K562 (cell line): ENCODE measurements at regions not wholly inside any gene's neighbourhood (a gene's known extent, or its start where the extent isn't known, plus 50 kb on each side); places are given as distances from the start of the nearest gene placed in this dataset.
A peak's percentile ranks its signal among the peaks of the same experiment; 100 is the strongest.

Source experiments
- RBFOX2 ChIP-seq: fragments of 200-400 bp; formaldehyde crosslinking; IDR thresholded peaks from 2 replicates; pipeline ENCODE4 v1.6.1; 2017; ENCODE audit warnings: low read depth, mild to moderate bottlenecking, low read length, moderate library complexity
- ZNF644 ChIP-seq: fragments of 200-800 bp; sonication (Bioruptor generic); IDR thresholded peaks from 2 replicates; pipeline ENCODE4 v1.6.1; 2016; ENCODE audit warnings: low read depth, missing genetic modification characterization, missing compliant biosample characterization
- TF ChIP-seq, protein P1 (sequence below): fragments of 450-650 bp; IDR thresholded peaks from 2 replicates; pipeline ENCODE4 v1.6.1; 2016; ENCODE audit warnings: mild to moderate bottlenecking, moderate library complexity
- TF ChIP-seq, protein P2 (sequence below), 2 experiments: IDR thresholded peaks; 2 replicates each; pipeline ENCODE4 v1.6.1; 2011; ENCODE audit warnings: borderline replicate concordance in 1 of 2, control low read depth in 1 of 2, low read depth in 1 of 2, low read length in 1 of 2, mild to moderate bottlenecking in 1 of 2, mixed read lengths in 1 of 2, moderate library complexity in 1 of 2; ENCODE audit not compliant: insufficient read depth in 1 of 2, insufficient read length in 1 of 2, poor library complexity in 1 of 2, severe bottlenecking in 1 of 2; ENCODE audit errors: extremely low read depth in 1 of 2

DNA sequence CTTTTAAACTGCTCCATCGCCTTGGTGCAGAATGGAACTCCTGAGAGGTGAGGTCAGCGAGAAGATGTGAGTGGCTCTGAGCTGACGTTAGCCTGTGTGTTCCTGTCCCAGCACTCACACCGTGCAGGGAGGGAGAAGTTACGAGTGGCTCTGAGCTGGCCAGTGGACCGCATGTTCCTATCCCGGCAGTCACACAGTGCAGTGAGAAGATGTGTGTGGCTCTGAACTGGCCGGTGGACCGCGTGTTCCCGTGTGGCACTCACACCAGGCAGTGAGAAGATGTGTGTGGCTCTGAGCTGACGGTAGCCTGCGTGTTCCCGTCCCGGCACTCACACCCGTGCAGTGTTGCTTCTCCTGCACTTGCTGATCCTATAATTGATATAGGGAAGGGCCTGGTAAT lies 59.9 kb downstream of the VCPKMT start (continued):
- TF ChIP-seq, protein P1, sequence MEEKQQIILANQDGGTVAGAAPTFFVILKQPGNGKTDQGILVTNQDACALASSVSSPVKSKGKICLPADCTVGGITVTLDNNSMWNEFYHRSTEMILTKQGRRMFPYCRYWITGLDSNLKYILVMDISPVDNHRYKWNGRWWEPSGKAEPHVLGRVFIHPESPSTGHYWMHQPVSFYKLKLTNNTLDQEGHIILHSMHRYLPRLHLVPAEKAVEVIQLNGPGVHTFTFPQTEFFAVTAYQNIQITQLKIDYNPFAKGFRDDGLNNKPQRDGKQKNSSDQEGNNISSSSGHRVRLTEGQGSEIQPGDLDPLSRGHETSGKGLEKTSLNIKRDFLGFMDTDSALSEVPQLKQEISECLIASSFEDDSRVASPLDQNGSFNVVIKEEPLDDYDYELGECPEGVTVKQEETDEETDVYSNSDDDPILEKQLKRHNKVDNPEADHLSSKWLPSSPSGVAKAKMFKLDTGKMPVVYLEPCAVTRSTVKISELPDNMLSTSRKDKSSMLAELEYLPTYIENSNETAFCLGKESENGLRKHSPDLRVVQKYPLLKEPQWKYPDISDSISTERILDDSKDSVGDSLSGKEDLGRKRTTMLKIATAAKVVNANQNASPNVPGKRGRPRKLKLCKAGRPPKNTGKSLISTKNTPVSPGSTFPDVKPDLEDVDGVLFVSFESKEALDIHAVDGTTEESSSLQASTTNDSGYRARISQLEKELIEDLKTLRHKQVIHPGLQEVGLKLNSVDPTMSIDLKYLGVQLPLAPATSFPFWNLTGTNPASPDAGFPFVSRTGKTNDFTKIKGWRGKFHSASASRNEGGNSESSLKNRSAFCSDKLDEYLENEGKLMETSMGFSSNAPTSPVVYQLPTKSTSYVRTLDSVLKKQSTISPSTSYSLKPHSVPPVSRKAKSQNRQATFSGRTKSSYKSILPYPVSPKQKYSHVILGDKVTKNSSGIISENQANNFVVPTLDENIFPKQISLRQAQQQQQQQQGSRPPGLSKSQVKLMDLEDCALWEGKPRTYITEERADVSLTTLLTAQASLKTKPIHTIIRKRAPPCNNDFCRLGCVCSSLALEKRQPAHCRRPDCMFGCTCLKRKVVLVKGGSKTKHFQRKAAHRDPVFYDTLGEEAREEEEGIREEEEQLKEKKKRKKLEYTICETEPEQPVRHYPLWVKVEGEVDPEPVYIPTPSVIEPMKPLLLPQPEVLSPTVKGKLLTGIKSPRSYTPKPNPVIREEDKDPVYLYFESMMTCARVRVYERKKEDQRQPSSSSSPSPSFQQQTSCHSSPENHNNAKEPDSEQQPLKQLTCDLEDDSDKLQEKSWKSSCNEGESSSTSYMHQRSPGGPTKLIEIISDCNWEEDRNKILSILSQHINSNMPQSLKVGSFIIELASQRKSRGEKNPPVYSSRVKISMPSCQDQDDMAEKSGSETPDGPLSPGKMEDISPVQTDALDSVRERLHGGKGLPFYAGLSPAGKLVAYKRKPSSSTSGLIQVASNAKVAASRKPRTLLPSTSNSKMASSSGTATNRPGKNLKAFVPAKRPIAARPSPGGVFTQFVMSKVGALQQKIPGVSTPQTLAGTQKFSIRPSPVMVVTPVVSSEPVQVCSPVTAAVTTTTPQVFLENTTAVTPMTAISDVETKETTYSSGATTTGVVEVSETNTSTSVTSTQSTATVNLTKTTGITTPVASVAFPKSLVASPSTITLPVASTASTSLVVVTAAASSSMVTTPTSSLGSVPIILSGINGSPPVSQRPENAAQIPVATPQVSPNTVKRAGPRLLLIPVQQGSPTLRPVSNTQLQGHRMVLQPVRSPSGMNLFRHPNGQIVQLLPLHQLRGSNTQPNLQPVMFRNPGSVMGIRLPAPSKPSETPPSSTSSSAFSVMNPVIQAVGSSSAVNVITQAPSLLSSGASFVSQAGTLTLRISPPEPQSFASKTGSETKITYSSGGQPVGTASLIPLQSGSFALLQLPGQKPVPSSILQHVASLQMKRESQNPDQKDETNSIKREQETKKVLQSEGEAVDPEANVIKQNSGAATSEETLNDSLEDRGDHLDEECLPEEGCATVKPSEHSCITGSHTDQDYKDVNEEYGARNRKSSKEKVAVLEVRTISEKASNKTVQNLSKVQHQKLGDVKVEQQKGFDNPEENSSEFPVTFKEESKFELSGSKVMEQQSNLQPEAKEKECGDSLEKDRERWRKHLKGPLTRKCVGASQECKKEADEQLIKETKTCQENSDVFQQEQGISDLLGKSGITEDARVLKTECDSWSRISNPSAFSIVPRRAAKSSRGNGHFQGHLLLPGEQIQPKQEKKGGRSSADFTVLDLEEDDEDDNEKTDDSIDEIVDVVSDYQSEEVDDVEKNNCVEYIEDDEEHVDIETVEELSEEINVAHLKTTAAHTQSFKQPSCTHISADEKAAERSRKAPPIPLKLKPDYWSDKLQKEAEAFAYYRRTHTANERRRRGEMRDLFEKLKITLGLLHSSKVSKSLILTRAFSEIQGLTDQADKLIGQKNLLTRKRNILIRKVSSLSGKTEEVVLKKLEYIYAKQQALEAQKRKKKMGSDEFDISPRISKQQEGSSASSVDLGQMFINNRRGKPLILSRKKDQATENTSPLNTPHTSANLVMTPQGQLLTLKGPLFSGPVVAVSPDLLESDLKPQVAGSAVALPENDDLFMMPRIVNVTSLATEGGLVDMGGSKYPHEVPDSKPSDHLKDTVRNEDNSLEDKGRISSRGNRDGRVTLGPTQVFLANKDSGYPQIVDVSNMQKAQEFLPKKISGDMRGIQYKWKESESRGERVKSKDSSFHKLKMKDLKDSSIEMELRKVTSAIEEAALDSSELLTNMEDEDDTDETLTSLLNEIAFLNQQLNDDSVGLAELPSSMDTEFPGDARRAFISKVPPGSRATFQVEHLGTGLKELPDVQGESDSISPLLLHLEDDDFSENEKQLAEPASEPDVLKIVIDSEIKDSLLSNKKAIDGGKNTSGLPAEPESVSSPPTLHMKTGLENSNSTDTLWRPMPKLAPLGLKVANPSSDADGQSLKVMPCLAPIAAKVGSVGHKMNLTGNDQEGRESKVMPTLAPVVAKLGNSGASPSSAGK = peak; percentile 26; the same call in 1 of the 2 replicates
- no peak for TF ChIP-seq ZNF644
- no peak for TF ChIP-seq RBFOX2
- TF ChIP-seq, protein P2, sequence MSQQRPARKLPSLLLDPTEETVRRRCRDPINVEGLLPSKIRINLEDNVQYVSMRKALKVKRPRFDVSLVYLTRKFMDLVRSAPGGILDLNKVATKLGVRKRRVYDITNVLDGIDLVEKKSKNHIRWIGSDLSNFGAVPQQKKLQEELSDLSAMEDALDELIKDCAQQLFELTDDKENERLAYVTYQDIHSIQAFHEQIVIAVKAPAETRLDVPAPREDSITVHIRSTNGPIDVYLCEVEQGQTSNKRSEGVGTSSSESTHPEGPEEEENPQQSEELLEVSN (IDR thresholded peaks at IDR 0.05; ENCODE audit: borderline replicate concordance in 1 of 2, extremely low read depth in 1 of 2, insufficient read depth in 1 of 2, insufficient read length in 1 of 2, low read depth in 1 of 2, low read length in 1 of 2, poor library complexity in 1 of 2, severe bottlenecking in 1 of 2) = peak in 1 of 2 experiments; percentile 55
